H1 (cell line): ENCODE measurements at regions not wholly inside any gene's neighbourhood (a gene's known extent, or its start where the extent isn't known, plus 50 kb on each side); places are given as distances from the start of the nearest gene placed in this dataset.

Experiments
- ASH2L ChIP-seq: fragments of 200-600, 300-600 bp; sonication (generic); IDR thresholded peaks from one replicate; pipeline ENCODE4 v1.7.1; 2017; ENCODE audit warnings: low read length
- BACH1 ChIP-seq: IDR thresholded peaks from 2 replicates; pipeline ENCODE4 v1.6.1; 2012; ENCODE audit warnings: low read length, improper control_type of control experiment
- BRCA1 ChIP-seq: IDR thresholded peaks from 2 replicates; pipeline ENCODE4 v1.6.1; 2012; ENCODE audit warnings: low read depth, low read length, improper control_type of control experiment
- CBX5 ChIP-seq: fragments of 300-800, 300-1000 bp; sonication (generic); IDR thresholded peaks from 2 replicates; pipeline ENCODE4 v1.7.1; 2016; ENCODE audit warnings: antibody characterized with exemption, low read length, low read depth
- CHD1 ChIP-seq: IDR thresholded peaks from 2 replicates; pipeline ENCODE4 v1.6.1; 2012; ENCODE audit warnings: low read depth, low read length, improper control_type of control experiment
- CHD2 ChIP-seq: IDR thresholded peaks from 2 replicates; pipeline ENCODE4 v1.6.1; 2012; ENCODE audit warnings: low read length, improper control_type of control experiment
- EGR1 ChIP-seq: IDR thresholded peaks from 2 replicates; pipeline ENCODE4 v1.6.1; 2011; ENCODE audit warnings: low read depth, low read length, borderline replicate concordance
- EZH2 ChIP-seq: fragments of 200-600 bp; sonication (generic); IDR thresholded peaks from 2 replicates; pipeline ENCODE4 v1.7.1; 2012; ENCODE audit warnings: low read depth, mild to moderate bottlenecking, moderate library complexity, low read length, inconsistent platforms; ENCODE audit not compliant: severe bottlenecking
- FOSL1 ChIP-seq: IDR thresholded peaks from 2 replicates; pipeline ENCODE4 v1.6.1; 2011; ENCODE audit warnings: mild to moderate bottlenecking, low read depth, low read length, moderate library complexity; ENCODE audit not compliant: insufficient read depth
- KDM1A ChIP-seq: fragments of 200-600, 300-600 bp; sonication (generic); IDR thresholded peaks from 2 replicates; pipeline ENCODE4 v1.7.1; 2016; ENCODE audit warnings: mild to moderate bottlenecking, low read length, borderline replicate concordance
- NANOG ChIP-seq: IDR thresholded peaks from 2 replicates; pipeline ENCODE4 v1.6.1; 2011; ENCODE audit warnings: low read length, low read depth, mild to moderate bottlenecking, inconsistent platforms; ENCODE audit not compliant: insufficient read depth, poor library complexity, severe bottlenecking
- PHF8 ChIP-seq: fragments of 200-600 bp; sonication (generic); conservative IDR thresholded peaks from 2 replicates; pipeline ENCODE4 v1.7.1; 2012; ENCODE audit warnings: low read depth, mild to moderate bottlenecking, inconsistent platforms, low read length, moderate library complexity
- POLR2AphosphoS5 ChIP-seq: IDR thresholded peaks from 2 replicates; pipeline ENCODE4 v1.6.1; 2011; ENCODE audit warnings: low read depth, low read length
- RBBP5 ChIP-seq: IDR thresholded peaks from 2 replicates; pipeline ENCODE4 v1.7.1; 2012; ENCODE audit warnings: low read depth, mild to moderate bottlenecking, inconsistent platforms, low read length, moderate library complexity, borderline replicate concordance
- RXRA ChIP-seq: IDR thresholded peaks from 2 replicates; pipeline ENCODE4 v1.6.1; 2011; ENCODE audit warnings: low read depth, mild to moderate bottlenecking, low read length, moderate library complexity; ENCODE audit not compliant: insufficient read depth
- SAP30 ChIP-seq: fragments of 300-600 bp; sonication (generic); IDR thresholded peaks from 2 replicates; pipeline ENCODE4 v1.7.1; 2012; ENCODE audit warnings: low read length, moderate library complexity, mild to moderate bottlenecking, inconsistent platforms; ENCODE audit not compliant: insufficient read depth, insufficient replicate concordance
- SIRT6 ChIP-seq: IDR thresholded peaks from one replicate; pipeline ENCODE4 v1.7.1; 2012; ENCODE audit warnings: low read length, inconsistent platforms
- SRF ChIP-seq: IDR thresholded peaks from 2 replicates; pipeline ENCODE4 v1.6.1; 2011; ENCODE audit warnings: mild to moderate bottlenecking, low read depth, low read length, moderate library complexity
- SUZ12 ChIP-seq: fragments of 200-600 bp; sonication (generic); IDR thresholded peaks from 2 replicates; pipeline ENCODE4 v1.6.1; 2012; ENCODE audit warnings: mild to moderate bottlenecking, inconsistent platforms, low read length, moderate library complexity, mixed read lengths
- TAF1 ChIP-seq: IDR thresholded peaks from 2 replicates; pipeline ENCODE4 v1.6.1; 2011; ENCODE audit warnings: mild to moderate bottlenecking, low read depth, low read length
- TAF7 ChIP-seq: optimal IDR thresholded peaks from 2 replicates; pipeline ENCODE3; 2011; ENCODE audit warnings: low read depth, mild to moderate bottlenecking, inconsistent platforms, low read length, moderate library complexity, borderline replicate concordance
- YY1 ChIP-seq: IDR thresholded peaks from 2 replicates; pipeline ENCODE4 v1.6.1; 2011; ENCODE audit warnings: low read depth, mild to moderate bottlenecking, low read length
- ZNF274 ChIP-seq: IDR thresholded peaks from 2 replicates; pipeline ENCODE4 v1.7.0; 2012; ENCODE audit warnings: low read length, borderline replicate concordance; ENCODE audit errors: extremely low read depth
- TF ChIP-seq, protein P1 (sequence below): IDR thresholded peaks from 2 replicates; pipeline ENCODE4 v1.6.1; 2012; ENCODE audit warnings: low read length, inconsistent platforms

DNA sequence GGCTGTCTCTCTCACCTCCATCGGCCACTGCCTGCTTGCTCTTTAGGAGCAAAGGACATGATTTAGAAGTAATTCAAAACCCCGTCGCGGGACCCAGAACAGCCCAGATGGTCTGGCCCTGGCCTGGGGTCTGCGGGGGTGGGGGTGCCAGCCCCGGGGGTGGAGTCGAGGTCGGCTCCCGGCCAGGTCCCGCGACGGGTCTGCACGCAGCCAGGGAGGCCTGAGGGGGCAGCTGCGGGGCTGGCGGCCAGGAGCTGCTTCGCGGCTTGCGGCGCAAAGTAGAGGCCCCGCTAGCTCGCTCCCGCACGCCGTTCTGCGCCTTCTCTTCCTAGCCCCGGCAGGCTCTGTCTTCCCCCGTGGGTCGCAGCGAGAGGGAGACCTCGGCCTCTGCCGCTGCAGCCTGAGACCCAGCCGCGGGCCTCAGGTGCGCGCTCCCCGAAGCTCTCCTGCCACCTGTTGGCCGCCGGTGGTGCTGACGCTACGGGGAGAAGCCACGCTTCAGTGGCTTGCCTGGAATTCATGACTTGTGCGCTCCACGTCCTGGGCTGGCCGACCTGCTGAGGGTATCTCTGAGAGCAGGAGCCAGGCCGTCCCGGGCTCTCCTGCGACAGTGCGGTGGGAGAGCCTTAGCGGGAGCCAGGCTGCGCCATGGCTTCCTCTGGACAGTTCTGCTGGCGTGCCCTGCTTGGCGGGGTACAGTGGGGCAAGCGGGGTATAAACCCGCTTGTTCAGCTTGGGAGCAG lies 157.2 kb upstream of the PITX1 start (continued):
- peak; percentile 48; the same call in 1 of the 2 replicates for TF ChIP-seq SUZ12
- no peak for TF ChIP-seq SRF
- no peak for TF ChIP-seq FOSL1
- no peak for TF ChIP-seq TAF1
- TF ChIP-seq BRCA1, result no peak
- TF ChIP-seq KDM1A, result no peak
- no peak for TF ChIP-seq CHD2
- TF ChIP-seq TAF7, result peak; percentile 54
- TF ChIP-seq YY1, result no peak
- peak; percentile 74 for TF ChIP-seq BACH1
- TF ChIP-seq RXRA, result no peak
- peak; percentile 34 for TF ChIP-seq ASH2L
- peak; percentile 28; the same call in 1 of the 2 replicates for TF ChIP-seq EGR1
- no peak for TF ChIP-seq CBX5
- no peak for TF ChIP-seq SAP30
- no peak for TF ChIP-seq CHD1
- TF ChIP-seq POLR2AphosphoS5, result no peak
- TF ChIP-seq NANOG, result no peak
- TF ChIP-seq ZNF274, result no peak
- TF ChIP-seq, protein P1, sequence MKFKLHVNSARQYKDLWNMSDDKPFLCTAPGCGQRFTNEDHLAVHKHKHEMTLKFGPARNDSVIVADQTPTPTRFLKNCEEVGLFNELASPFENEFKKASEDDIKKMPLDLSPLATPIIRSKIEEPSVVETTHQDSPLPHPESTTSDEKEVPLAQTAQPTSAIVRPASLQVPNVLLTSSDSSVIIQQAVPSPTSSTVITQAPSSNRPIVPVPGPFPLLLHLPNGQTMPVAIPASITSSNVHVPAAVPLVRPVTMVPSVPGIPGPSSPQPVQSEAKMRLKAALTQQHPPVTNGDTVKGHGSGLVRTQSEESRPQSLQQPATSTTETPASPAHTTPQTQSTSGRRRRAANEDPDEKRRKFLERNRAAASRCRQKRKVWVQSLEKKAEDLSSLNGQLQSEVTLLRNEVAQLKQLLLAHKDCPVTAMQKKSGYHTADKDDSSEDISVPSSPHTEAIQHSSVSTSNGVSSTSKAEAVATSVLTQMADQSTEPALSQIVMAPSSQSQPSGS, result no peak
- TF ChIP-seq PHF8, result no peak
- TF ChIP-seq EZH2, result peak; percentile 68
- TF ChIP-seq RBBP5, result 0 out of 2 replicates have a peak, but pooled peaks have one; percentile 35
- no peak for TF ChIP-seq SIRT6
